GM23338 (cell line): ENCODE measurements at regions not wholly inside any gene's neighbourhood (a gene's known extent, or its start where the extent isn't known, plus 50 kb on each side); places are given as distances from the start of the nearest gene placed in this dataset.

ENCODE experiments used
- ATAC-seq: fragments of 200-7000 bp; cut with Tn5 transposase; 3 replicates; pipeline ENCODE4 v1.9.1; 2020
- DNase-seq: peaks from one replicate; pipeline ENCODE4 v3.0.0-alpha.2; 2015; ENCODE audit warnings: low spot score
- H2AFZ ChIP-seq: fragments of 200-600 bp; sonication (generic); 2 replicates; pipeline ENCODE4 v1.8.0; 2016; ENCODE audit warnings: antibody characterized with exemption, mild to moderate bottlenecking, moderate library complexity
- H3F3A ChIP-seq: fragments of 200-600 bp; sonication (generic); replicated peaks from 2 replicates; pipeline ENCODE4 v1.8.0; 2017; ENCODE audit warnings: antibody characterized with exemption, mixed run types, low read depth
- H3K27ac ChIP-seq: fragments of 200-600 bp; sonication (generic); 2 replicates; pipeline ENCODE4 v1.6.1; 2016; ENCODE audit warnings: low read depth
- H3K27me3 ChIP-seq: fragments of 200-600 bp; sonication (generic); 2 replicates; pipeline ENCODE4 v1.8.0; 2016; ENCODE audit warnings: mild to moderate bottlenecking, mixed run types, moderate library complexity; ENCODE audit not compliant: insufficient read depth
- H3K36me3 ChIP-seq: fragments of 200-600 bp; sonication (generic); 2 replicates; pipeline ENCODE4 v1.8.0; 2016; ENCODE audit warnings: mild to moderate bottlenecking; ENCODE audit not compliant: insufficient read depth
- H3K4me1 ChIP-seq: fragments of 200-600 bp; sonication (generic); 2 replicates; pipeline ENCODE4 v1.8.0; 2016; ENCODE audit warnings: mild to moderate bottlenecking, moderate library complexity; ENCODE audit not compliant: insufficient read depth
- H3K4me2 ChIP-seq: fragments of 200-600 bp; sonication (generic); 2 replicates; pipeline ENCODE4 v1.7.1; 2017; ENCODE audit warnings: mixed run types
- H3K4me3 ChIP-seq: fragments of 200-600 bp; sonication (generic); 2 replicates; pipeline ENCODE4 v1.6.1; 2016; ENCODE audit warnings: mixed run types
- H3K79me2 ChIP-seq: fragments of 200-600 bp; sonication (generic); replicated peaks from 2 replicates; pipeline ENCODE4 v1.8.0; 2017; ENCODE audit warnings: mild to moderate bottlenecking; ENCODE audit not compliant: insufficient read depth
- H3K9me2 ChIP-seq: fragments of 200-600 bp; sonication (generic); 2 replicates; pipeline ENCODE4 v1.8.0; 2017; ENCODE audit not compliant: insufficient read depth
- H4K20me1 ChIP-seq: fragments of 200-600 bp; sonication (generic); replicated peaks from 2 replicates; pipeline ENCODE4 v1.8.0; 2017; ENCODE audit warnings: mild to moderate bottlenecking; ENCODE audit not compliant: insufficient read depth
- H3K27ac Mint-ChIP-seq: 2 replicates; pipeline ENCODE4 v1.8.0; 2020; ENCODE audit warnings: inconsistent platforms, mild to moderate bottlenecking, moderate library complexity, mixed read lengths
- H3K27me3 Mint-ChIP-seq: 3 replicates; pipeline ENCODE4 v1.8.0; 2022; ENCODE audit warnings: low read depth, mild to moderate bottlenecking, moderate library complexity, mixed read lengths, inconsistent platforms; ENCODE audit not compliant: insufficient read depth, poor library complexity
- H3K36me3 Mint-ChIP-seq: 3 replicates; pipeline ENCODE4 v1.8.0; 2021; ENCODE audit warnings: low read depth, mild to moderate bottlenecking, inconsistent platforms, moderate library complexity, mixed read lengths
- H3K4me1 Mint-ChIP-seq: 3 replicates; pipeline ENCODE4 v1.8.0; 2020; ENCODE audit warnings: mild to moderate bottlenecking, inconsistent platforms, mixed read lengths
- H3K4me3 Mint-ChIP-seq: 3 replicates; pipeline ENCODE4 v1.8.0; 2021; ENCODE audit warnings: moderate library complexity, mild to moderate bottlenecking, inconsistent platforms, mixed read lengths
- H3K9me3 Mint-ChIP-seq: 3 replicates; pipeline ENCODE4 v1.8.0; 2020; ENCODE audit warnings: moderate library complexity, mild to moderate bottlenecking, inconsistent platforms, mixed read lengths
- CREB1 ChIP-seq: fragments of 250-450 bp; sonication (Bioruptor Pico); IDR thresholded peaks from 2 replicates; pipeline ENCODE4 v1.5.0; 2020; ENCODE audit warnings: low read depth, mild to moderate bottlenecking, moderate library complexity
- CTCF ChIP-seq, 2 experiments: fragments of 200-600 bp in 1 of 2; sonication (generic) in 1 of 2; conservative IDR thresholded peaks; 2 replicates each; pipeline versions ENCODE4 v1.5.1 to v1.6.1; 2016 to 2017; ENCODE audit warnings: antibody characterized with exemption in 2 of 2, low read depth in 2 of 2, mild to moderate bottlenecking in 2 of 2, moderate library complexity in 1 of 2
- ETS1 ChIP-seq: IDR thresholded peaks from 2 replicates; pipeline ENCODE4 v1.6.1; 2016; ENCODE audit warnings: antibody characterized with exemption
- JUNB ChIP-seq: IDR thresholded peaks from one replicate; pipeline ENCODE4 v1.6.1; 2016; ENCODE audit warnings: antibody characterized with exemption; ENCODE audit not compliant: unreplicated experiment
- NANOG ChIP-seq: IDR thresholded peaks from 2 replicates; pipeline ENCODE4 v1.6.1; 2016; ENCODE audit warnings: antibody characterized with exemption, borderline replicate concordance
- POLR2AphosphoS5 ChIP-seq: IDR thresholded peaks from 2 replicates; pipeline ENCODE4 v1.6.1; 2016; ENCODE audit warnings: antibody characterized with exemption, low read depth
- STAT1 ChIP-seq: IDR thresholded peaks from one replicate; pipeline ENCODE4 v1.6.1; 2016; ENCODE audit warnings: antibody characterized with exemption; ENCODE audit not compliant: unreplicated experiment
- ZNF114 ChIP-seq: fragments of 250-450 bp; sonication (Bioruptor Pico); IDR thresholded peaks from 2 replicates; pipeline ENCODE4 v1.5.0; 2020; ENCODE audit warnings: mild to moderate bottlenecking, moderate library complexity
- ZNF462 ChIP-seq: fragments of 250-450 bp; sonication (Bioruptor Pico); IDR thresholded peaks from 2 replicates; pipeline ENCODE4 v1.5.0; 2020; ENCODE audit warnings: mild to moderate bottlenecking, moderate library complexity
- TF ChIP-seq, protein P1 (sequence below): IDR thresholded peaks from one replicate; pipeline ENCODE4 v1.6.1; 2018; ENCODE audit warnings: antibody characterized with exemption; ENCODE audit not compliant: unreplicated experiment

GRCh38 chr7:41814888-41815287, 112.0 kb upstream of the INHBA start:
- peaks cover 22% of the 10 kb centered on the region for H3K4me1 Mint-ChIP-seq
- Histone ChIP-seq H3K36me3 (no peaks in the 10 kb centered on the region), H3K4me2 (no peak overlapping the region), H3K79me2 (no peaks in the 10 kb centered on the region), H3F3A (no peaks in the 10 kb centered on the region), H2AFZ (peak overlapping the region; percentile 73; the same call in 1 of the 2 replicates), H4K20me1 (no peaks in the 10 kb centered on the region), H3K9me2 (no peaks in the 10 kb centered on the region), H3K27me3 (no peaks in the 10 kb centered on the region), H3K4me3 (no peak overlapping the region), H3K4me1 (0 out of 2 replicates have a peak, but pooled peaks cover 8% of the 10 kb centered on the region), H3K27ac (no peak overlapping the region)
- TF ChIP-seq POLR2AphosphoS5 (no peak), ETS1 (no peak), CTCF (conservative IDR thresholded peaks at IDR 0.05; ENCODE audit: low read depth in 2 of 2) (no peak), JUNB (no peak)
- peaks cover 11% of the 10 kb centered on the region for H3K9me3 Mint-ChIP-seq
- H3K27me3 Mint-ChIP-seq, result no peaks in the 10 kb centered on the region
- H3K36me3 Mint-ChIP-seq, result peaks cover 11% of the 10 kb centered on the region
- DNase-seq (peak; percentile 28), ATAC-seq (peak; percentile 75)
- H3K4me3 Mint-ChIP-seq, result no peak overlapping the region
- H3K27ac Mint-ChIP-seq, result no peak overlapping the region

GRCh38 chr7:41813286-41813685, 110.4 kb upstream of the INHBA start:
- no peak overlapping the region for H3K4me3 Mint-ChIP-seq
- DNase-seq, result no peak
- TF ChIP-seq NANOG, result no peak
- TF ChIP-seq, protein P1, sequence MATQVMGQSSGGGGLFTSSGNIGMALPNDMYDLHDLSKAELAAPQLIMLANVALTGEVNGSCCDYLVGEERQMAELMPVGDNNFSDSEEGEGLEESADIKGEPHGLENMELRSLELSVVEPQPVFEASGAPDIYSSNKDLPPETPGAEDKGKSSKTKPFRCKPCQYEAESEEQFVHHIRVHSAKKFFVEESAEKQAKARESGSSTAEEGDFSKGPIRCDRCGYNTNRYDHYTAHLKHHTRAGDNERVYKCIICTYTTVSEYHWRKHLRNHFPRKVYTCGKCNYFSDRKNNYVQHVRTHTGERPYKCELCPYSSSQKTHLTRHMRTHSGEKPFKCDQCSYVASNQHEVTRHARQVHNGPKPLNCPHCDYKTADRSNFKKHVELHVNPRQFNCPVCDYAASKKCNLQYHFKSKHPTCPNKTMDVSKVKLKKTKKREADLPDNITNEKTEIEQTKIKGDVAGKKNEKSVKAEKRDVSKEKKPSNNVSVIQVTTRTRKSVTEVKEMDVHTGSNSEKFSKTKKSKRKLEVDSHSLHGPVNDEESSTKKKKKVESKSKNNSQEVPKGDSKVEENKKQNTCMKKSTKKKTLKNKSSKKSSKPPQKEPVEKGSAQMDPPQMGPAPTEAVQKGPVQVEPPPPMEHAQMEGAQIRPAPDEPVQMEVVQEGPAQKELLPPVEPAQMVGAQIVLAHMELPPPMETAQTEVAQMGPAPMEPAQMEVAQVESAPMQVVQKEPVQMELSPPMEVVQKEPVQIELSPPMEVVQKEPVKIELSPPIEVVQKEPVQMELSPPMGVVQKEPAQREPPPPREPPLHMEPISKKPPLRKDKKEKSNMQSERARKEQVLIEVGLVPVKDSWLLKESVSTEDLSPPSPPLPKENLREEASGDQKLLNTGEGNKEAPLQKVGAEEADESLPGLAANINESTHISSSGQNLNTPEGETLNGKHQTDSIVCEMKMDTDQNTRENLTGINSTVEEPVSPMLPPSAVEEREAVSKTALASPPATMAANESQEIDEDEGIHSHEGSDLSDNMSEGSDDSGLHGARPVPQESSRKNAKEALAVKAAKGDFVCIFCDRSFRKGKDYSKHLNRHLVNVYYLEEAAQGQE, result no peak
- TF ChIP-seq STAT1, result no peak
- no peak for TF ChIP-seq ZNF114 (CRISPR knock-in tag)
- no peak for TF ChIP-seq CREB1 (CRISPR knock-in tag)
- no peak for TF ChIP-seq ZNF462 (CRISPR knock-in tag)
- TF ChIP-seq JUNB, result no peak

More at GRCh38 chr7:41813286-41813685, 110.4 kb upstream of the INHBA start:
- Histone ChIP-seq H3K4me2 (no peak overlapping the region), H3F3A (no peaks in the 10 kb centered on the region), H3K27me3 (no peaks in the 10 kb centered on the region), H3K4me3 (no peak overlapping the region), H3K79me2 (no peaks in the 10 kb centered on the region), H3K27ac (no peak overlapping the region), H3K4me1 (0 out of 2 replicates have a peak, but pooled peaks cover 8% of the 10 kb centered on the region), H3K36me3 (no peaks in the 10 kb centered on the region), H3K9me2 (no peaks in the 10 kb centered on the region), H2AFZ (no peak overlapping the region), H4K20me1 (no peaks in the 10 kb centered on the region)
- ATAC-seq, result no peak
- no peak overlapping the region for H3K27ac Mint-ChIP-seq
- peaks cover 21% of the 10 kb centered on the region for H3K36me3 Mint-ChIP-seq
- peaks cover 19% of the 10 kb centered on the region for H3K9me3 Mint-ChIP-seq
- no peaks in the 10 kb centered on the region for H3K27me3 Mint-ChIP-seq
- H3K4me1 Mint-ChIP-seq, result peaks cover 36% of the 10 kb centered on the region
